WTC11 (cell line): ENCODE measurements at regions not wholly inside any gene's neighbourhood (a gene's known extent, or its start where the extent isn't known, plus 50 kb on each side); places are given as distances from the start of the nearest gene placed in this dataset.

Experiments used
- ATAC-seq: fragments of 200-7000 bp; cut with Tn5 transposase; 2 replicates; pipeline ENCODE4 v1.10.0; 2021; ENCODE audit warnings: mild to moderate bottlenecking, moderate library complexity
- CTCF ChIA-PET: fragments of 300-600 bp; sonication (Branson Sonifier 250); formaldehyde crosslinking; loops from one replicate; lab custom pipeline; 2021; ENCODE audit warnings: antibody characterized with exemption; lab: Charles Lee
- POLR2A ChIA-PET: fragments of 350-600 bp; sonication (Branson Sonifier 250); formaldehyde crosslinking; loops from one replicate; lab custom pipeline; 2021; ENCODE audit warnings: antibody characterized with exemption; lab: Charles Lee
- DNase-seq: peaks from one replicate; pipeline ENCODE4 v3.0.0; 2021; ENCODE audit warnings: low spot score
- H3K27ac Mint-ChIP-seq: 2 replicates; pipeline ENCODE4 v1.8.0; 2021; ENCODE audit warnings: mixed read lengths
- H3K27me3 Mint-ChIP-seq: 2 replicates; pipeline ENCODE4 v1.8.0; 2021; ENCODE audit warnings: low read depth, mild to moderate bottlenecking, moderate library complexity, mixed read lengths
- H3K36me3 Mint-ChIP-seq: 2 replicates; pipeline ENCODE4 v1.8.0; 2021; ENCODE audit warnings: mixed read lengths
- H3K4me1 Mint-ChIP-seq: 2 replicates; pipeline ENCODE4 v1.8.0; 2022; ENCODE audit warnings: mixed read lengths
- H3K4me3 Mint-ChIP-seq: 2 replicates; pipeline ENCODE4 v1.8.0; 2021; ENCODE audit warnings: mild to moderate bottlenecking, moderate library complexity, mixed read lengths
- H3K9me3 Mint-ChIP-seq: 2 replicates; pipeline ENCODE4 v1.8.0; 2021; ENCODE audit warnings: mixed read lengths
- CTCF ChIP-seq: fragments of 200-600 bp; IDR thresholded peaks from 2 replicates; pipeline ENCODE4 v1.8.0; 2022; ENCODE audit warnings: antibody characterized with exemption
- GABPB1 ChIP-seq: sonication (generic); formaldehyde crosslinking; IDR thresholded peaks from 2 replicates; pipeline ENCODE4 v1.8.1; 2023; ENCODE audit warnings: mild to moderate bottlenecking, missing genetic modification reagents
- GTF2I ChIP-seq: fragments of 250-450 bp; sonication (Bioruptor Pico); conservative IDR thresholded peaks from 2 replicates; pipeline ENCODE4 v1.4.0; 2021; ENCODE audit warnings: mild to moderate bottlenecking
- JUN ChIP-seq: sonication (generic); formaldehyde crosslinking; IDR thresholded peaks from 2 replicates; pipeline ENCODE4 v1.8.0; 2023; ENCODE audit warnings: mild to moderate bottlenecking, missing genetic modification reagents
- MXD4 ChIP-seq: fragments of 250-450 bp; sonication (Bioruptor Pico); IDR thresholded peaks from 2 replicates; pipeline ENCODE4 v1.8.0; 2021; ENCODE audit warnings: mild to moderate bottlenecking, moderate library complexity, borderline replicate concordance
- NFATC4 ChIP-seq: fragments of 250-450 bp; sonication (Bioruptor Pico); IDR thresholded peaks from 2 replicates; pipeline ENCODE4 v1.9.0; 2021; ENCODE audit warnings: mild to moderate bottlenecking
- NFYB ChIP-seq: sonication (generic); formaldehyde crosslinking; conservative IDR thresholded peaks from 2 replicates; pipeline ENCODE4 v1.8.0; 2022; ENCODE audit warnings: low read depth, missing genetic modification reagents
- NR1H2 ChIP-seq: sonication (generic); formaldehyde crosslinking; IDR thresholded peaks from 2 replicates; pipeline ENCODE4 v1.9.0; 2021; ENCODE audit warnings: mild to moderate bottlenecking, moderate library complexity, missing genetic modification reagents
- NR3C1 ChIP-seq: sonication (generic); formaldehyde crosslinking; conservative IDR thresholded peaks from 2 replicates; pipeline ENCODE4 v1.8.1; 2023; ENCODE audit warnings: low read depth, mild to moderate bottlenecking, missing genetic modification reagents
- RORB ChIP-seq: fragments of 250-450 bp; sonication (Bioruptor Pico); IDR thresholded peaks from 2 replicates; pipeline ENCODE4 v1.9.0; 2021; ENCODE audit warnings: mild to moderate bottlenecking
- SMAD4 ChIP-seq: sonication (generic); formaldehyde crosslinking; IDR thresholded peaks from 2 replicates; pipeline ENCODE4 v1.8.0; 2022; ENCODE audit warnings: mild to moderate bottlenecking, missing genetic modification reagents
- ZBTB43 ChIP-seq: sonication (generic); formaldehyde crosslinking; IDR thresholded peaks from 2 replicates; pipeline ENCODE4 v1.8.1; 2023; ENCODE audit warnings: mild to moderate bottlenecking, missing genetic modification reagents
- ZMAT4 ChIP-seq: fragments of 250-450 bp; sonication (Bioruptor Pico); IDR thresholded peaks from 2 replicates; pipeline ENCODE4 v1.9.0; 2021; ENCODE audit warnings: mild to moderate bottlenecking
- TF ChIP-seq, protein P1 (sequence below): sonication (generic); formaldehyde crosslinking; IDR thresholded peaks from 2 replicates; pipeline ENCODE4 v1.8.0; 2022; ENCODE audit warnings: mild to moderate bottlenecking, missing genetic modification reagents
- TF ChIP-seq, protein P2 (sequence below): sonication (generic); formaldehyde crosslinking; IDR thresholded peaks from 2 replicates; pipeline ENCODE4 v1.8.1; 2022; ENCODE audit warnings: low read depth, mild to moderate bottlenecking, moderate library complexity, missing genetic modification reagents, borderline replicate concordance
- TF ChIP-seq, protein P3 (sequence below): sonication (generic); formaldehyde crosslinking; IDR thresholded peaks from 2 replicates; pipeline ENCODE4 v1.8.1; 2023; ENCODE audit warnings: mild to moderate bottlenecking, missing genetic modification reagents

- peaks cover 18% of the 10 kb centered on the region for H3K9me3 Mint-ChIP-seq
- DNase-seq (no peak), ATAC-seq (no peak)
- no peak overlapping the region for H3K4me3 Mint-ChIP-seq
- no peaks in the 10 kb centered on the region; the same call in 1 of the 2 replicates for H3K27me3 Mint-ChIP-seq
- peaks cover 5% of the 10 kb centered on the region; the same call in 1 of the 2 replicates for H3K36me3 Mint-ChIP-seq
- H3K27ac Mint-ChIP-seq = no peak overlapping the region
- CTCF ChIA-PET = no interaction called here
- TF ChIP-seq NR3C1 (CRISPR knock-in tag) (no peak), NFYB (CRISPR knock-in tag) (no peak), CTCF (no peak), MXD4 (CRISPR knock-in tag) (no peak), RORB (no peak)
- TF ChIP-seq, protein P1, sequence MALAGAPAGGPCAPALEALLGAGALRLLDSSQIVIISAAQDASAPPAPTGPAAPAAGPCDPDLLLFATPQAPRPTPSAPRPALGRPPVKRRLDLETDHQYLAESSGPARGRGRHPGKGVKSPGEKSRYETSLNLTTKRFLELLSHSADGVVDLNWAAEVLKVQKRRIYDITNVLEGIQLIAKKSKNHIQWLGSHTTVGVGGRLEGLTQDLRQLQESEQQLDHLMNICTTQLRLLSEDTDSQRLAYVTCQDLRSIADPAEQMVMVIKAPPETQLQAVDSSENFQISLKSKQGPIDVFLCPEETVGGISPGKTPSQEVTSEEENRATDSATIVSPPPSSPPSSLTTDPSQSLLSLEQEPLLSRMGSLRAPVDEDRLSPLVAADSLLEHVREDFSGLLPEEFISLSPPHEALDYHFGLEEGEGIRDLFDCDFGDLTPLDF (CRISPR knock-in tag) = no peak
- H3K4me1 Mint-ChIP-seq = no peaks in the 10 kb centered on the region
- POLR2A ChIA-PET = no interaction called here
Measured at GRCh38 chr5:24364711-24365110, 280.1 kb downstream of the CDH10 start.

GRCh38 chr5:24365406-24365805, 279.4 kb downstream of the CDH10 start:
- Mint-ChIP-seq H3K9me3 (peaks cover 18% of the 10 kb centered on the region), H3K4me3 (no peak overlapping the region), H3K27ac (no peak overlapping the region), H3K4me1 (no peaks in the 10 kb centered on the region), H3K27me3 (no peaks in the 10 kb centered on the region; the same call in 1 of the 2 replicates), H3K36me3 (peaks cover 5% of the 10 kb centered on the region; the same call in 1 of the 2 replicates)
- DNase-seq (no peak), ATAC-seq (no peak; the same call in 1 of the 2 replicates)
- no peak for TF ChIP-seq JUN (CRISPR knock-in tag)
- TF ChIP-seq NFATC4 (CRISPR knock-in tag) = no peak
- TF ChIP-seq, protein P2, sequence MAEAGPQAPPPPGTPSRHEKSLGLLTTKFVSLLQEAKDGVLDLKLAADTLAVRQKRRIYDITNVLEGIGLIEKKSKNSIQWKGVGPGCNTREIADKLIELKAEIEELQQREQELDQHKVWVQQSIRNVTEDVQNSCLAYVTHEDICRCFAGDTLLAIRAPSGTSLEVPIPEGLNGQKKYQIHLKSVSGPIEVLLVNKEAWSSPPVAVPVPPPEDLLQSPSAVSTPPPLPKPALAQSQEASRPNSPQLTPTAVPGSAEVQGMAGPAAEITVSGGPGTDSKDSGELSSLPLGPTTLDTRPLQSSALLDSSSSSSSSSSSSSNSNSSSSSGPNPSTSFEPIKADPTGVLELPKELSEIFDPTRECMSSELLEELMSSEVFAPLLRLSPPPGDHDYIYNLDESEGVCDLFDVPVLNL = no peak
- CTCF ChIA-PET = no interaction called here
- POLR2A ChIA-PET = no interaction called here

DNA sequence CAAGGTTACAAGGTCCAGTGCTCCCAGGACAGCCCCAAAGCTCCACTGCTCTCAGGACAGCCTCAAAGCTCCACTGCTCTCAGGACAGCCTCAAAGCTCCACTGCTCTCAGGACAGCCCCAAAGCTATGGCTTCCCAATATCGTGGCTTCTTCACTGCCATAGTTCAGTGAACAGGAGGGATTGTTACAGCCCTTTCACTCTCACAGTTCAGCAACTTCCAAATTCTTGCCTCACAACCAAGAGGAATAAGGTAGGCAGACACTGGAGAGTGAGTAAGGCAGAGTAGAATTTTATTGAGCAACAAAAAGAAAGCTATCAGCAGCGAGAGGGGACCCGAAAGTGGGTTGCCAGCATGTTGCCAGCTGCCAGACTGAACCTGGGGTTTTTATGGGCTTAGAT, 277.6 kb downstream of the CDH10 start:
- no peaks in the 10 kb centered on the region for H3K4me1 Mint-ChIP-seq
- H3K27ac Mint-ChIP-seq = no peak overlapping the region
- H3K27me3 Mint-ChIP-seq = no peaks in the 10 kb centered on the region; the same call in 1 of the 2 replicates
- H3K36me3 Mint-ChIP-seq = peaks cover 2% of the 10 kb centered on the region; the same call in 1 of the 2 replicates
- ChIA-PET POLR2A (no interaction called here), CTCF (no interaction called here)
- H3K9me3 Mint-ChIP-seq = peaks cover 6% of the 10 kb centered on the region
- DNase-seq = no peak
- no peak for ATAC-seq
- no peak for TF ChIP-seq GABPB1 (CRISPR knock-in tag)
- no peak for TF ChIP-seq SMAD4 (CRISPR knock-in tag)
- no peak for TF ChIP-seq GTF2I (CRISPR knock-in tag)
- no peak for TF ChIP-seq ZMAT4 (CRISPR knock-in tag)
- no peak for TF ChIP-seq NR1H2 (CRISPR knock-in tag)
- no peak for TF ChIP-seq ZBTB43
- TF ChIP-seq, protein P3, sequence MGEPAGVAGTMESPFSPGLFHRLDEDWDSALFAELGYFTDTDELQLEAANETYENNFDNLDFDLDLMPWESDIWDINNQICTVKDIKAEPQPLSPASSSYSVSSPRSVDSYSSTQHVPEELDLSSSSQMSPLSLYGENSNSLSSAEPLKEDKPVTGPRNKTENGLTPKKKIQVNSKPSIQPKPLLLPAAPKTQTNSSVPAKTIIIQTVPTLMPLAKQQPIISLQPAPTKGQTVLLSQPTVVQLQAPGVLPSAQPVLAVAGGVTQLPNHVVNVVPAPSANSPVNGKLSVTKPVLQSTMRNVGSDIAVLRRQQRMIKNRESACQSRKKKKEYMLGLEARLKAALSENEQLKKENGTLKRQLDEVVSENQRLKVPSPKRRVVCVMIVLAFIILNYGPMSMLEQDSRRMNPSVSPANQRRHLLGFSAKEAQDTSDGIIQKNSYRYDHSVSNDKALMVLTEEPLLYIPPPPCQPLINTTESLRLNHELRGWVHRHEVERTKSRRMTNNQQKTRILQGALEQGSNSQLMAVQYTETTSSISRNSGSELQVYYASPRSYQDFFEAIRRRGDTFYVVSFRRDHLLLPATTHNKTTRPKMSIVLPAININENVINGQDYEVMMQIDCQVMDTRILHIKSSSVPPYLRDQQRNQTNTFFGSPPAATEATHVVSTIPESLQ (CRISPR knock-in tag) = no peak
- H3K4me3 Mint-ChIP-seq = no peak overlapping the region
